Stimulated activated CD8-positive, alpha-beta memory T cell treated with anti-CD3 and anti-CD28 coated beads, Interleukin-4, amount 100 ng/mL, for 24 hours (primary cell): ENCODE measurements at regions not wholly inside any gene's neighbourhood (a gene's known extent, or its start where the extent isn't known, plus 50 kb on each side); places are given as distances from the start of the nearest gene placed in this dataset.

ENCODE experiments used
- DNase-seq: peaks from one replicate; pipeline ENCODE4 v3.0.0-alpha.2; 2020; ENCODE audit warnings: low read depth

- no peak for DNase-seq
Observed at GRCh38 chr1:230515451-230516145, 89.5 kb upstream of the PGBD5 start.

DNA sequence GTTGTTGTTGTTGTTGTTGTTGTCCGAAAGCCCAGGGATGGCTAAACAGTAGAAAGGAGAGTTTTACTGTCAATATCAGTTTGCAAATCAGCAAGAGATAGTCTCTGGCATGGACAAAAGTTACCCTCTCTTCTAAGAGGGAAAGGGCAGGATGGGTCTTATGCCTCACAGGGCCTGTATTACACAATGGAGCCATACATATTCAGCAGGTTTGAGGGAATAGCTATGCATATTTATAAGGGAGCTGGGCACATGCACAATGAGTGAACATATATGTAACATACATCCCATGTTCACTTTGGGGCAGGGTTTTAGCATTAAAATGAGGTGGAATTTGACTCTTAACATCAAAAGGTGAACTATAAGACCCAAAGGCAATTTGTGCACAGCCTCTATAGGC lies 84.4 kb upstream of the PGBD5 start:
- no peak for DNase-seq

- DNase-seq = no peak
Observed at GRCh38 chr1:230509281-230509977, 83.3 kb upstream of the PGBD5 start.

DNA sequence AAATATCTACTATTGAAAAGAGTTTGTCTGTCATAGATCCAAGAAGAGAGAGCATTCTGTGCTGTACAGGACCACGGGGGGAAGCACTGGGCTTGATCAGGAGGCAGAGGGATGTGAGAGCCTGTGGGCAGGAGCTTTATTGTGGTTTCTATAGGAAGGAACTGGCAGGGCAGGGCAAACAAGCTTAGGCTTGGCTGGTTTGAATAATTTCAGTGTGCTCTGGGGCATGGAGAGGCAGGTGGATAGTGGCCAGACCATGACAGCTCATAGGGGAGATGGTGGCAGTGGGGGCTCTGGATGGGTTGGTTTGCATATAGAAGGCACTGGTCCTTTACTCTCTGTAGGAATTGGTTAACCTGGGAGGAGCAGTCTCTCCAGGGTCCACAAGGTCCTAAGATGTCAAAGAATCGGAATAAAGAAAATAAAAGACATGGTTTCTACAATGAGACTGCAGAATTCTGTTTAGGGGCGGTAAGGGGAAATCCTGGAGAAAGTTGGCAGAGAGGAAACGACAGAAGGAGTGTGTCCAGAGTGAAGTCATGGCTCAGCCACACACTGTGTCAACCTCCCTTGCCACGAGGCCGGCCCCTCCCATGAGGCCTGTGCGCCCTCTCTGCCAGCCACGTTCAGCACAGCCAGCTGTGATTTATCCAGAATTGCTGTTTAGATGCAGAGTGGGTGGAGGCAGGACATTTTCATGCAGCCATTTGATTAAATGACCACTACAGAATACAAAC lies 81.7 kb upstream of the PGBD5 start:
- DNase-seq = no peak

DNA sequence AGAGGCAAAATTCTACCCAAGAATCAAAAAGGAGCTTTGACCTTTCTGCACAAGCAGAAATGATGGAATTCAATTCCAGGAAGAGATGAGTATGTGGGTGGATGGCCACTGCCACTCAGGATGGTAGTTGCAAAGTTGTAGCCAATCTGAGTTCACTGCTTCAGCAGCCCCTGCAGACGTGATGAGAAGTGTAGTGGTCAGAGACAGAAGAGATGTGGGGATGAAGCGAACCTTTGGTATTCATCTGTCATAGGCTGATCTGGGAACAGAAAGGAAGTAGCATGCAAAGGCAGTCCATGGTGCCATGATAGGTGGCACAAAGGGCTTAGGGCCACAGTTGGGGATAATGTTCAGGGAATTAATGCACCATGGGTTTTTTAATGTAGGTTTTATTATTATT lies 81.1 kb upstream of the PGBD5 start:
- no peak for DNase-seq

GRCh38 chr1:230506451-230506850 lies 80.3 kb upstream of the PGBD5 start:
- no peak for DNase-seq

- no peak for DNase-seq
Observed at GRCh38 chr1:230504310-230504709, 78.2 kb upstream of the PGBD5 start.

DNA sequence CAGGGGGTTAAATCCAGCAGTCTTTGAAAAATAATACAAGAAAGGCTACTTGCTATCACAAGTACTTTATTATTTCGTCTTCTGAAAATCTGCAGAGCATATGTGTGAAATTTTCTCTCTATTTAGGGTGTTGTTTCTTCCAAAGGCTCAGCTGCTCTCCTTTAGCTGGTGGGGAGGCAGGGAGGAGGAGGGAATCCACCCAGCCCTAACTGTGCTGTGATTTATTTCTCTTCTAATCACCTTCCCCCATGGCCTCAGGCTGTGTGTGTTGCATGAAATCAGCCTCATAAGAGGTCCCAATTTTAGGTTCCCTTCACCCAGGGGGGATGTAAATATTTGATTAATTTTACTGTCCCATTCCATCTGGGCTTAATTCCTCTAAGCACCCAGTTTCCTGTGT lies 77.6 kb upstream of the PGBD5 start:
- DNase-seq = no peak

DNA sequence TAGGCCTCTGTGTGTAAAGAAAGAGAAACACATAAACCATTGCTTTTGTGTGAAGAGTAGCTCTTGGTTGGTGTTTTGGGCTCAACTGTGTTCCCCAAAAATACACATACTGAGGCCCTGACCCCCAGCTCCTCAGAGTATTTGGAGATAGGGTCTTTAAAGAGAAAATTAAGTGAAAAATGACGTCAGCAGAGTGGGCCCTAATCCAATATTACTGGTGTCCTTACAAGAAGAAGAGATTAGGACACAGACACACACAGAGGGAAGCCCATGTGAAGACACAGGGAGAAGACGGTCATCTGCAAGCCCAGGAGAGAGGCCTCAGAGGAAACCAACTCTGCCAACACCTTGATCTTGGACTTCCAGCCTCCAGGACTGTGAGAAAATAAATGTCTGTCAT lies 76.9 kb upstream of the PGBD5 start:
- DNase-seq = no peak

DNA sequence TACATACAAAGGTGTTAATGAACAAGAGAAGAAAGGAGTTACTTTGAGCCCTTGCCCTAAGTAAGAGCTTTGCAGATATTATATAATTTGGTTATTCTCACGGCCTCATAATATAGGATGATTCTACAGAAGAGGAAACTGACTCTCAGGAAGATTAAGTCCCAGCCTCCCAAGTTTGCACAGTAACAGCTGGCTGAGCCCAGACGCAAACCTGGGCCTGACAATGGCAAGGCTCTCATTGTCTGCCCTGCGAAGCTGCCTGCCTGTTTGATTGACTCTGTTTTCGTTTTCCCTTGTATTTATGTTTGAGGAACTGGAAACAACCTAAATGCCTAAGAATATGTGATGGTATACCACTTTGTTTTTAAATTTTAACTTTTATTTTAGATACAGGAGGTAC lies 76.2 kb upstream of the PGBD5 start:
- DNase-seq = no peak

- no peak for DNase-seq
Observed at GRCh38 chr1:230501849-230502248, 75.7 kb upstream of the PGBD5 start.

DNA sequence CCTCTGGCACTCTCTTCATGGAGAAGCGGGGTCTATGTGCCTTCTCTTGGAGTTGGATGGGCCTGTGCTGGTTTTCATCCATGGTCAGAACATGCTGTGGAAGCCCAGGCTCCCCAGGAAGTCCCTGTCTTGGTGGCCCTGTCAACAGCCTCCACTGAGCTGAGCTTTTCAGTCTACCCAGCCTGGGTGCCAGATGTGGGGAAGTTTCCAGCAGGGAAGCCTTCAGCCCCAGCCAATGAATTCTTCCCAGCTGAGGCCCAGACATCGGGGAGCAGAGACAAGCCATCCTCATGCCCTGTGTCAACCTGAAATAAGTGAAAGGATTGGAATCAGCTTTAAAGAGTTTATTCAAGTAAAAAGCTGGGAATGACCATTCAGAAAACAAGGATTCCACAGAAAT lies 75.1 kb upstream of the PGBD5 start:
- DNase-seq = no peak

- no peak for DNase-seq
Observed at GRCh38 chr1:230500063-230500462, 73.9 kb upstream of the PGBD5 start.

GRCh38 chr1:230499496-230499895 lies 73.4 kb upstream of the PGBD5 start:
- no peak for DNase-seq

- no peak for DNase-seq
Observed at GRCh38 chr1:230498704-230499103, 72.6 kb upstream of the PGBD5 start.

DNA sequence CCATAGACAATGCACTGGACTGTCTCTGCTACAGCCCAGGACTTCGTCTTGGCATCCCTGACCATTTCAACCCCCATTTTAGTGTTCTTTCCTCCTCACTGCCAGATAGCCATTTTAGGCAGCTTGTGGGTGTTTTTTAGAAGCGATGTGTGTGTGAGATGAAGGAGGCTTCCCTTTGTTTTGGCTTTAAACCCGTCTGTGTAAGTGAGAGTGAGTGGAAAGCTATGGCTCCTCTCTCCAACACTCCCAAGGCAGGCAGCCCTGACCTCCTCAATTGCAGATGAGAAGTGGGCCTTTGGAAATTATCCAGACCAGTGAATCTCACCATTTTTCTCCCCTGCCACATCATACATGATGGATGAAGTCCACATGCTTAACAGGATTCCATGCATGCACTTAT lies 70.3 kb upstream of the PGBD5 start:
- no peak for DNase-seq

- no peak for DNase-seq
Observed at GRCh38 chr1:230495891-230496385, 69.8 kb upstream of the PGBD5 start.

GRCh38 chr1:230495076-230495475 lies 68.9 kb upstream of the PGBD5 start:
- no peak for DNase-seq

DNA sequence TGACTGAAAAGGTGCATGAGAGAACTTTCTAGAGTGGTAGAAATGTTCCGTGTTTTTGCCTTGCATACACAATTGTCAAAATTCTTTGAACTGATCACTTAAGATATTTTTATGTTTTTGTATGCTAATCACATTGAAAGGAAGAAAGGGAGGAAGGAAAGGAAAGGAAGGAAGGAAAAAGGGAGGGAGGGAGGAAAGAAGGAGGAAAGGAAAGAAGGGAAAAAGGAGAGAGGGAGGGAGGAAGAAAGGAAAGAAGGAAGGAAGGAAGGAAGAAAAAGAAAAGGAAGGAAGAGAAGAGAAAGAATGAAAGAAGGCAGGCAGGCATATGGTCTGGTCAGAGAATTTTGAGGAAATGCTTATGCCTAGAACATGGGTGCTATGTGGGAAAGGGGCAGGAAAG lies 68.4 kb upstream of the PGBD5 start:
- DNase-seq = no peak

DNA sequence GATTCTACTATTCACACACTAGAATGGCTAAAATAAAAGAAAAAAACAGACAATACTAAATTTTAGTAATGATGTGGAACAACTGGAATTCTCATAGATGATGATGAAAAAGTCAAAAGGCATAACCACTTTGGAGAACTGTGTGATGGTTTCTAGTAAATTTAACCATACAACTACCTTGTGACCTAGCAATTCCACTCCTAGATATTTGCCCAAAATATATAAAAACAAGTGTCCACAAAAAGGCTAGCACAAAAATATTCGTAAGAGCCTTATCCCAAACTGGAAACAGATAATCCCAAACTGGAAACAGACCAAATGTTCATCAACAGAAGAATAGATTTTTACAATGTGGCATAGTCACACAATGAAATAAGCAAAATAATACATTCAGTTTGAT lies 67.9 kb upstream of the PGBD5 start:
- no peak for DNase-seq

DNA sequence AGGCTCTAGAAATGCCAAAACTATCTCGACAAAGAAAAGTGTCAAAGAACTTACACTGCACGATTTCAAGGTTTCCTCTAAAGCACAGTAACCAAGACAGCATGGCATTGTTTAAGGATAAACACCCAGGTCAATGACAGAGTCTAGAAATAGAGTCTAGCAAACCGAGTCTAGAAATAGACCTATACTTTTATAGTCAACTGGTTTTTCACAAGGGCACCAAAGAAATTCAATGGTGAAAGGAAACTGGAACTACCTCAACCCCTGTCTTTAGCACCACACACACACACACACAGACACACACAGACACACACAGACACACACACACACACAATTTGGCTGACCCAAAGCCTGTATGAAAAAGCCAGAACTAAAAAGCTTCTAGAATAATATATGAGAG lies 67.1 kb upstream of the PGBD5 start:
- no peak for DNase-seq

GRCh38 chr1:230490436-230490835 lies 64.3 kb upstream of the PGBD5 start:
- DNase-seq = no peak

- no peak for DNase-seq
Observed at GRCh38 chr1:230487773-230488428, 61.8 kb upstream of the PGBD5 start.
